ENCODE measurements at regions not wholly inside any gene's neighbourhood (a gene's known extent, or its start where the extent isn't known, plus 50 kb on each side); places are given as distances from the start of the nearest gene placed in this dataset.
"Not testable (repeated sequence)": the region's sequence is repeated elsewhere in the genome, so short reads cannot be mapped to it uniquely, and the experiment has no call there.

GRCh38 chr3:13766128-13766527 lies 113.7 kb downstream of the WNT7A start:
- DNase-seq: no peak

- no peak for DNase-seq
These were observed 115.7 kb downstream of the WNT7A start for GRCh38 chr3:13764161-13764560.

GRCh38 chr3:13762906-13763305 lies 117.0 kb downstream of the WNT7A start:
- DNase-seq: no peak

- DNase-seq: no peak
These were observed 129.1 kb downstream of the WNT7A start for GRCh38 chr3:13750731-13751130.

- no peak for DNase-seq
These were observed 129.7 kb downstream of the WNT7A start for GRCh38 chr3:13750215-13750614.

GRCh38 chr3:13749063-13749764 lies 130.7 kb downstream of the WNT7A start:
- DNase-seq: no peak

- no peak for DNase-seq
These were observed 131.5 kb downstream of the WNT7A start for GRCh38 chr3:13748276-13748879.

GRCh38 chr3:13747627-13748026 lies 132.2 kb downstream of the WNT7A start:
- DNase-seq: no peak

GRCh38 chr3:13746385-13746784 lies 133.5 kb downstream of the WNT7A start:
- no peak for DNase-seq

GRCh38 chr3:13745636-13746035 lies 134.2 kb downstream of the WNT7A start:
- DNase-seq: no peak

- DNase-seq: no peak
These were observed 139.1 kb downstream of the WNT7A start for GRCh38 chr3:13740795-13741194.

GRCh38 chr3:13733726-13734125 lies 146.1 kb downstream of the WNT7A start:
- not testable (repeated sequence) for DNase-seq

- DNase-seq: no peak
These were observed 151.4 kb downstream of the WNT7A start for GRCh38 chr3:13728487-13728886.

GRCh38 chr3:13727890-13728289 lies 152.0 kb downstream of the WNT7A start:
- no peak for DNase-seq

- no peak for DNase-seq
These were observed 156.1 kb downstream of the WNT7A start for GRCh38 chr3:13723676-13724207.

- no peak for DNase-seq
These were observed 157.7 kb downstream of the WNT7A start for GRCh38 chr3:13722178-13722577.

- DNase-seq: no peak
These were observed 161.4 kb downstream of the WNT7A start for GRCh38 chr3:13718436-13718835.

- DNase-seq: no peak
These were observed 161.9 kb downstream of the WNT7A start for GRCh38 chr3:13718000-13718399.

GRCh38 chr3:13717222-13717895 lies 162.5 kb downstream of the WNT7A start:
- no peak for DNase-seq

- DNase-seq: no peak
These were observed 163.2 kb downstream of the WNT7A start for GRCh38 chr3:13716540-13717221.

- no peak for DNase-seq
These were observed 163.9 kb downstream of the WNT7A start for GRCh38 chr3:13715961-13716360.

- DNase-seq: no peak
These were observed 164.5 kb downstream of the WNT7A start for GRCh38 chr3:13715167-13715954.

Data from activated CD4-positive, alpha-beta T cell treated with anti-CD3 and anti-CD28 coated beads for 48 hours (primary cell).